Heart left ventricle (tissue), 13 donors: ENCODE measurements at regions not wholly inside any gene's neighbourhood (a gene's known extent, or its start where the extent isn't known, plus 50 kb on each side); places are given as distances from the start of the nearest gene placed in this dataset.

Source experiments
- POLR2A ChIP-seq, 2 donors: fragments of 450-650 bp; IDR thresholded peaks; one replicate each; pipeline ENCODE4 v1.6.1; 2017; ENCODE audit warnings: antibody characterized with exemption in 2 of 2, mild to moderate bottlenecking in 2 of 2, moderate library complexity in 2 of 2
- TF ChIP-seq, protein P1 (sequence below), 12 donors: fragments of 200-600 bp; sonication (generic) in 4 of 12; IDR thresholded peaks; one replicate each; pipeline versions ENCODE4 v1.5.0 to v1.8.0; 2018 to 2022; ENCODE audit warnings: antibody characterized with exemption in 12 of 12, mild to moderate bottlenecking in 5 of 12
- donor health status: ischemic (EF 13 %, LVEDD 7.1; RV severe dilation, severe dysfunction).
- donor health status: DM: no; HTN: yes; CAD: no.
- donor health status: DM: no; HTN: no; CAD: no.
- donor health status: ischemic (EF 25% LVEDD 6.9; RV normal size, moderate dysfunction).
- donor health status: ischemic (EF 25% LVEDD 5.7; RV mildly dilated, moderate dysfunction).
- donor health status: ischemic (EF 35%, LVEDD 5.7; RV mildly dilated, moderate dysfunction).
- donor health status: nonischemic (EF 11% LVEDD 7.7; RV severe dilation, severe dysfunction).
- donor health status: DM: yes; HTN: yes; CAD: no.
- donor health status: PGD.
- donor health status: ischemic (EF 29% LVEDD 5.4; RV normal size, mild dysfunction).
- donor health status: nonischemic (EF 23%, LVEDD 6.1; RV moderate dilation, normal function).

DNA sequence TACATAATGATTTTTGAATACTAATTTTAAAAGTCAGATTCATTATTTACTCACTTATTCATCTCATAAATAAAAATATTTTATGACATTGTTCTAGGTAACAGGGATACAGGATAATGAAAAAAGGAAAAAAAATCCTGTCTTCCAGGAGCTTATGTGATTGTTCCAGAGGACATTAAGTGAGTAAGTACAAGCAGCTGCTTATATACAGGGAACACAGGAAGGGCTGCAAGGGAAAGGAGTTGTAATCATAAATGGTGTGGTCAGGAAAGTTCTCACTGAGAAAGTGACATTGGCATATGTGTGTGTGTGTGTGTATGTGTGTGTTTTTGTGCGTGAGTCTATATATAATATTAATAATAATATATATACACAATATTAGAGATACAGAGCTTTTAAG is 121.8 kb downstream of the HAO1 start:
- TF ChIP-seq, protein P1, sequence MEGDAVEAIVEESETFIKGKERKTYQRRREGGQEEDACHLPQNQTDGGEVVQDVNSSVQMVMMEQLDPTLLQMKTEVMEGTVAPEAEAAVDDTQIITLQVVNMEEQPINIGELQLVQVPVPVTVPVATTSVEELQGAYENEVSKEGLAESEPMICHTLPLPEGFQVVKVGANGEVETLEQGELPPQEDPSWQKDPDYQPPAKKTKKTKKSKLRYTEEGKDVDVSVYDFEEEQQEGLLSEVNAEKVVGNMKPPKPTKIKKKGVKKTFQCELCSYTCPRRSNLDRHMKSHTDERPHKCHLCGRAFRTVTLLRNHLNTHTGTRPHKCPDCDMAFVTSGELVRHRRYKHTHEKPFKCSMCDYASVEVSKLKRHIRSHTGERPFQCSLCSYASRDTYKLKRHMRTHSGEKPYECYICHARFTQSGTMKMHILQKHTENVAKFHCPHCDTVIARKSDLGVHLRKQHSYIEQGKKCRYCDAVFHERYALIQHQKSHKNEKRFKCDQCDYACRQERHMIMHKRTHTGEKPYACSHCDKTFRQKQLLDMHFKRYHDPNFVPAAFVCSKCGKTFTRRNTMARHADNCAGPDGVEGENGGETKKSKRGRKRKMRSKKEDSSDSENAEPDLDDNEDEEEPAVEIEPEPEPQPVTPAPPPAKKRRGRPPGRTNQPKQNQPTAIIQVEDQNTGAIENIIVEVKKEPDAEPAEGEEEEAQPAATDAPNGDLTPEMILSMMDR (IDR thresholded peaks at IDR 0.05), result no peak
- no peak for TF ChIP-seq POLR2A (IDR thresholded peaks at IDR 0.05)
